Panc1 (cell line): ENCODE measurements at regions not wholly inside any gene's neighbourhood (a gene's known extent, or its start where the extent isn't known, plus 50 kb on each side); places are given as distances from the start of the nearest gene placed in this dataset.

Experiments
- POLR2AphosphoS5 ChIP-seq: IDR thresholded peaks from 2 replicates; pipeline ENCODE4 v1.6.1; 2012; ENCODE audit warnings: mild to moderate bottlenecking, low read depth, low read length, moderate library complexity
- TCF7L2 ChIP-seq: IDR thresholded peaks from 2 replicates; pipeline ENCODE4 v1.6.1; 2011; ENCODE audit warnings: mild to moderate bottlenecking, low read depth, low read length, inconsistent platforms
- TF ChIP-seq, protein P1 (sequence below): fragments of 450-650 bp; IDR thresholded peaks from 2 replicates; pipeline ENCODE4 v1.5.1; 2017; ENCODE audit warnings: mild to moderate bottlenecking
- TF ChIP-seq, protein P2 (sequence below), 2 experiments: IDR thresholded peaks; 2 replicates each; pipeline ENCODE4 v1.6.1; 2011 to 2012; ENCODE audit warnings: low read depth in 2 of 2, control low read depth in 1 of 2, low read length in 1 of 2, mild to moderate bottlenecking in 1 of 2, moderate library complexity in 1 of 2; ENCODE audit not compliant: insufficient read depth in 1 of 2

DNA sequence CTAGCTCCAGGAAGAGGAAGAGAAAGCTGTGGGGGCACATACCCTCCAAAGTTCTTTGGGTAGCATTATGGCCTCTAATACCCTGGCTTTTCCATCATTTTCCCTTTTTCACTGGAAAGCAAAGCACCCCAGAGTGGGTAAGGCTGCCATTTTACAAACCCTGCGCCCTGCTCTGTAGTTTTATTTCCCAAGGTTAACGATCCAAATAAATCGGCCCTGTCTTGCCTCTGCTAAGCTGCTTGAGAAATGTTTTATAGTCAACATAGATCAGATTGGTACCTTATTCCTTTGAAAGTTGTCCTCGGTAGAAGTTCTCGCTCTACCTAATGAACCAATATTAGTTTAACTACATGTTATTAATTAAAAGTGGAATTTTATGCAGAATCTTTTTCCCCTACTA, 328.2 kb downstream of the NPIPA8 start:
- TF ChIP-seq, protein P1, sequence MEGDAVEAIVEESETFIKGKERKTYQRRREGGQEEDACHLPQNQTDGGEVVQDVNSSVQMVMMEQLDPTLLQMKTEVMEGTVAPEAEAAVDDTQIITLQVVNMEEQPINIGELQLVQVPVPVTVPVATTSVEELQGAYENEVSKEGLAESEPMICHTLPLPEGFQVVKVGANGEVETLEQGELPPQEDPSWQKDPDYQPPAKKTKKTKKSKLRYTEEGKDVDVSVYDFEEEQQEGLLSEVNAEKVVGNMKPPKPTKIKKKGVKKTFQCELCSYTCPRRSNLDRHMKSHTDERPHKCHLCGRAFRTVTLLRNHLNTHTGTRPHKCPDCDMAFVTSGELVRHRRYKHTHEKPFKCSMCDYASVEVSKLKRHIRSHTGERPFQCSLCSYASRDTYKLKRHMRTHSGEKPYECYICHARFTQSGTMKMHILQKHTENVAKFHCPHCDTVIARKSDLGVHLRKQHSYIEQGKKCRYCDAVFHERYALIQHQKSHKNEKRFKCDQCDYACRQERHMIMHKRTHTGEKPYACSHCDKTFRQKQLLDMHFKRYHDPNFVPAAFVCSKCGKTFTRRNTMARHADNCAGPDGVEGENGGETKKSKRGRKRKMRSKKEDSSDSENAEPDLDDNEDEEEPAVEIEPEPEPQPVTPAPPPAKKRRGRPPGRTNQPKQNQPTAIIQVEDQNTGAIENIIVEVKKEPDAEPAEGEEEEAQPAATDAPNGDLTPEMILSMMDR: no peak
- TF ChIP-seq POLR2AphosphoS5 (no peak), TCF7L2 (no peak)
- TF ChIP-seq, protein P2, sequence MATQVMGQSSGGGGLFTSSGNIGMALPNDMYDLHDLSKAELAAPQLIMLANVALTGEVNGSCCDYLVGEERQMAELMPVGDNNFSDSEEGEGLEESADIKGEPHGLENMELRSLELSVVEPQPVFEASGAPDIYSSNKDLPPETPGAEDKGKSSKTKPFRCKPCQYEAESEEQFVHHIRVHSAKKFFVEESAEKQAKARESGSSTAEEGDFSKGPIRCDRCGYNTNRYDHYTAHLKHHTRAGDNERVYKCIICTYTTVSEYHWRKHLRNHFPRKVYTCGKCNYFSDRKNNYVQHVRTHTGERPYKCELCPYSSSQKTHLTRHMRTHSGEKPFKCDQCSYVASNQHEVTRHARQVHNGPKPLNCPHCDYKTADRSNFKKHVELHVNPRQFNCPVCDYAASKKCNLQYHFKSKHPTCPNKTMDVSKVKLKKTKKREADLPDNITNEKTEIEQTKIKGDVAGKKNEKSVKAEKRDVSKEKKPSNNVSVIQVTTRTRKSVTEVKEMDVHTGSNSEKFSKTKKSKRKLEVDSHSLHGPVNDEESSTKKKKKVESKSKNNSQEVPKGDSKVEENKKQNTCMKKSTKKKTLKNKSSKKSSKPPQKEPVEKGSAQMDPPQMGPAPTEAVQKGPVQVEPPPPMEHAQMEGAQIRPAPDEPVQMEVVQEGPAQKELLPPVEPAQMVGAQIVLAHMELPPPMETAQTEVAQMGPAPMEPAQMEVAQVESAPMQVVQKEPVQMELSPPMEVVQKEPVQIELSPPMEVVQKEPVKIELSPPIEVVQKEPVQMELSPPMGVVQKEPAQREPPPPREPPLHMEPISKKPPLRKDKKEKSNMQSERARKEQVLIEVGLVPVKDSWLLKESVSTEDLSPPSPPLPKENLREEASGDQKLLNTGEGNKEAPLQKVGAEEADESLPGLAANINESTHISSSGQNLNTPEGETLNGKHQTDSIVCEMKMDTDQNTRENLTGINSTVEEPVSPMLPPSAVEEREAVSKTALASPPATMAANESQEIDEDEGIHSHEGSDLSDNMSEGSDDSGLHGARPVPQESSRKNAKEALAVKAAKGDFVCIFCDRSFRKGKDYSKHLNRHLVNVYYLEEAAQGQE (IDR thresholded peaks at IDR 0.05; ENCODE audit: insufficient read depth in 1 of 2, low read depth in 2 of 2, low read length in 1 of 2): no peak
